Stimulated activated naive CD4-positive, alpha-beta T cell treated with Interleukin-2 at 50 U/mL for 16 hours (primary cell): ENCODE measurements at regions not wholly inside any gene's neighbourhood (a gene's known extent, or its start where the extent isn't known, plus 50 kb on each side); places are given as distances from the start of the nearest gene placed in this dataset.

Experiments
- DNase-seq: peaks from one replicate; lab custom pipeline; 2025; lab: John Stamatoyannopoulos, UW

DNA sequence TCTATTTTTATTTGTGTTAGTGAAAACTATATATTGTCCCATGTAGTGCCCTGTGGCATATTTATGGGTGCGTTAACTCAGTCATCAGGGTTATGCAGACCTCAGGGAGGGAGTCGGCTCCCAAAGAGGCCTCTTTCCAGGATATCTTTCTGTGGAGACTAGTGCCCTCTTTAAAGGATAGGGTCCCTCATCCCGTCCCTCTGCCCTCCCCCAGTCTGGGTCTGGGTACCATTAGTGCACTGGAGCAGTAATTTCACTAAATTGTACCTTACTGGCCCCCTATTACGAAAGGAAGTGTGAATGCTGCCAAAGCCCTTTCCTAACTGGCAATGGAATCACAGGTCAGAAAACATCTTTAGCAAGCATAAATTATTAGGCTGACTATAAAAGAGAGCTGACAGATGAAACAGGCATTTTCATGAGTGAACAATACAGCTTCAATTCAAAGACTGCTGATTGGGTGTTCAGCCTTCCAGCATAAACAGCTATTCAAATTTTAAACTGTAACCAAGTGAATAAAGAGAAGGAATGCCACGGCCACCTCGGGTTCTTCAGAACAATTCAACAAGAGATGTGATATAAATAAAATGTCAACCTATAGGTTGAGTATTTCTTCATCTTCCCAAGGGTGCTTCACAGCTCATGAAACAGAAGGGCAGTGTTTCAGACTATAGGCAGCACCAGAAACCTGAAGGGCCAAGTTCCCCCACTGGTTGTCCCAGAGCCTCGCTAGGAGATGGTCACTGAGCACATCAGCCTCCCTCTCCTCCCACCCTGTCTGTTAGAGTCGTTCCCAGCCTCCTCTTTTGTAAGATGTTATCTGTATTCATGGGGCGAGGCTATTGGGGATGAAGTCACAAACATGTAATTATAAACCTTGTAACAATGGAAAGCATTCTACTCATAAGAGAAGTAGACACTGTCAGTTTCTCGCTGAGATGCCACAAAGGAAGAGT is 318.7 kb downstream of the TMEM161B start:
- no peak for DNase-seq

DNA sequence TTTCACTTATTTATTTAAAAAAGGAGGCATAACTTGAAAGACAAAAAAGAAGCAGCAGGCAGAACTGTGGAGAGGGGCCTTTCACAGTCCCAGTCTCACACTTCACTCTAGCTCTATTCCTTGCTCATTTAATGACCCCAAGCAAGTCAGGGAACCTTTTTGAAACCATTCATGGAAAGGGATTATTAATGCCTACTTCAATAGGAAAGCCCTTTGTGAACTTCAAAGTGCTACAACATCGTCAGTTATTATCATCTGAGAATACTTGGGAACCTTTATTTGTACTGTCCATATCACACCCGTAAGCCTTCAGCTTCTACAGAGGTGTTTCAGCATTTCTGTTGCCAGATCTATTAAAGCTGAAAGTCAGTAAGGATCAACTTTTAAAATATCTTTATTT is 320.2 kb downstream of the TMEM161B start:
- DNase-seq, result no peak

DNA sequence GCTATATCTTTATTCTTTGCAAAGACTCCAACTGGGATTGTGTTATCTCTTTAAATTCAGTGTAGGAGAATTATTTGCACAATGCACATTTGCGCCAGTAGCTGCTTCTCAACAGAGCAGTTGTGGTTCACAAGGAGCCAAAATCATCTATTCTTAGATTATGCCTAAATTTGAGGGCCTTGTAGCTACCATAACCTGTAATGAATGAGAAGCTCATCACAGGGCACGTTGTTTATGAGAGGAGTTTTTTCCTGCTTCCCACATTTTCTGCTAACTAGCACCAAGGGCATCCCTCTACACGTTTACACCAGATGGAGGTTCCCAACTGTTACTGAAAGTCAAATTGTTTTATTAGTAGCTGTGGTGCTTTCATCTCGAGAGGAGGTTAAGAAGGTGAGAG is 322.4 kb downstream of the TMEM161B start:
- no peak for DNase-seq

DNA sequence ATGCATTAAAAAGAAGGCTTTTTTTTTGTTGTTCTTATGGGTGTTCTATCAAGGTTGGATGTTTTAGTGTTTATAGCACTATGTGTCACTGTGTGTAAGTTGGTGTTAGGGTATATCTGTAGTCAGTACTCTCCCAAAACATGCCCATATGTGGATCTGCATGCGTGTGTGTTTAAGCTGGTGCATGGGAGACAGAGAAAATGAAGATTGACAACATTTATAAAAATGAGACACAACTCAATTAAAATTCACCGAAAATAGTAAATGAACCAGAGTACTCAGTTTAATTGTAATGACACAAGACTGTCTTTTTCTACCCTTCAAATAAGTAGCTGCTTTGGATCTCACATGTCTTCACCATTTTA is 323.4 kb downstream of the TMEM161B start:
- DNase-seq, result no peak

DNA sequence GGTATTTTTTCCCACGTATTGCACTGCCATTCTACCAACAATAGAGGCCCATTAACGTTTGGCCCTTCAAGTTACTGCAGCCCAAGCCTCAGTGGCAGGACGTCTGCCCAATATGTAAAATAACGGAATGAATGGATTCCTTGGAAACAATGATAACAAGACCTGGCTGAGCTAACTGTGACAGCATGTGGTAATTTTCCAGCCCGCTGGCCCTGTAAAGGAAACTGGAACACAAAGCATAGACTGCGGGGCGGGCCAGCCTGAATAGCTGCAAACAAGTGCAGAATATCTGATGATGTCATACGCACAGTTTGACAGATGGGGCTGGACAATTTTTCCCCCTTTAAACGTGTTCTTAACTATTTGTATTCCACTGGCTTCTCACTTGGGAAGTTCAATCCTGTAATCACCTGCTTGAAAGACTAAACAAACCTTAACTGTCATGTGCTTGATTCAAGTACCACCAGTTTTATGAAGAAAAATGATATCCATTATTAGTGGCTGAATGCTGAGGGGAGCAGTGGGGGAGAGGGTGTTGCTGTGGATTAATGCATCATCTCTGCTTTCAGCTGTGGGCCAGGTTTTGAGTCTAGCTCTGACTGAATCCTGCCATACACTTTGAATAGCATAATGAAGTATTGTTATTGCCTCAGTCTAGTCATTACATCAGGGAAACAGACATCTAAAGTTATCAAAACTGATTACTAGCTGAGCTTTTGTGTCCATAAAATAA is 323.9 kb downstream of the TMEM161B start:
- DNase-seq, result no peak

DNA sequence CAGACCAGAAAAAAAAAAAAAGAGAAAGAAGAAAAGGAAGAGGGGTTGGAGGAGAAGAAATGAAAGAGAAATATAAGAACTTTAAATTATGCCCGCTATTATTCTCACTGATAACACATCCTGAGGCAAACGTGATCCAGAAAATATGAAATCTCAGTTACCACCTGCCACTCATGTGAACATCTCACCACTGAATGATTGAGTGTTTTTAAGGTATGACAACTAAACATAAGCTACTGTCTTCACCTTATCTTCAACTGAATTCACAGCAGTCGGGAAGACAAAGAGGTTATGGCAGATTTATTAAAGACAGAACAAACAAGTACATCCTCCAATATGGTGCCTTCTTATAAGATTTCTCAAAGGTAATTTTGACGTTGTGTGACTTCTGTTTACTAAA is 327.9 kb downstream of the TMEM161B start:
- no peak for DNase-seq

DNA sequence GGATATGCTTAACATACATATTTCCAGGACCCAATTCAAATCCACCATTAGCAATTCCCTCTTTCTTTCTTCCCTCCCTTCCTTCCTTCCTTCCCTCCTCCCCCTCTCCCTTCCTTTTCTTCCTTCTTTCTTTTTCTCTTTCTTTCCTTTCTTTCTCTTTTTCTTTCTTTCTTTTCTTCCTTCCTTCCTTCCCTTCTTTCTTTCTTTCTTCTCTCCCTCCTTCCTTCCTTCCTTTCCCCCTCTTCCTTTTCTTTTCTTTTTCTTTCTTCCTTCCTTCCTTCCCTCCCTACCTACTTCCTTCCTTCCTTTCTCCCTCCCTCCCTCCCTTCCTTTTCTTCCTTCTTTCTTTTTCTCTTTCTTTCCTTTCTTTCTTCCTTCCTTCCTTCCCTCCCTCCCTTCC is 332.0 kb downstream of the TMEM161B start:
- DNase-seq, result no peak

DNA sequence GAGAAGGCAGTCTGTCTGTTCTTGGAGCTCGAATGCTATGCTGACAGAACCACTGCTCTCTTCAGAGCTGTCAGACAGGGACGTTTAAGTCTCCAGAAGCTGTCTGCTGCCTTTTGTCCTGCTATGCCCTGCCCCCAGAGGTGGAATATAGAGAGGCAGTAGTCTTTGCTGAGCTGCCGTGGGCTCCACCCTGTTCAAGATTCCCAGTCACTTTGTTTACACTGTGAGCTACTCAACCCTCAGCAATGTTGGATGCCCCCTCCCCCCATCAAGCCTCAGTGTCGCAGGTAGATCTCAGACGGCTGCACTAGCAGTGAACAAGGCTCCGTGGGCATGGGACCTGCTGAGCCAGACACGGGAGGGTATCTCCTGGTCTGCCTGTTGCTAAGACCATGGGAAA is 344.2 kb downstream of the TMEM161B start:
- DNase-seq, result no peak

DNA sequence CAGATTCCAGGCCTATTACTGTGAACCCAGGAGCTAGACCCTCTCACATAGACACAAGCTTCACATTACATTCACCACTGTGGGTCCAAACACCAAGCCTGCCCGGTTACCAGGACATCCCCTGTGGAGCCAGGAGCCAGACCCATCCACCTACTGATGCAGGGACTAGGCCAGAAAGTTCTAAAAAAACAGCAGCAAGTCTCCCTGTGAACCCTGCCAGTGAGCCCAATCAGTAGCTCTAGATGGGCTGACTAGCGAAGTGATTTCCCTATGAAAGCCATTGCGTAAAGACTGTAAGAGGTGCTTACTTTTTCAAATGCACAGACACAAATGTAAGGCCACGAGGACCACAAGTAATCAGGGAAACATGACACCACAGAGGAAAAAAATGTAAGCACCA is 352.3 kb downstream of the TMEM161B start:
- DNase-seq, result no peak

DNA sequence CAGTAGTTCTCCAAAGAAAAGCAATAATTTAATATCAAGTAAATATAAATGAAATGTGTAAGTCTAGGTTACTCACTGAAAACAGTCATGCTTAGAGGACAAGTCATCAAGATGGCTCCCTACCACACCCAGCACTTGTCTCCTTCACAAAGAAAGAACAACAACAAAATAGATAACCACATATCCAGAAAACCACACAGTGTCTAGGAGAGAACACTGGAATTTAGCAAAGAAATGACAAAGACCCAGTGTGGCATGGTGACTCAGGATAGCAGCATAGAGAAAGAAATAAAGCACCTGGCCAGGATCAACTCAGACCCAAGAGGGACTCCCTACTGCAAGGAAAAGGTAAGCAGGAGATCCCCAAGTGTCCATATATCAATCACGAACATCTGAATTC is 356.2 kb downstream of the TMEM161B start:
- DNase-seq, result no peak

DNA sequence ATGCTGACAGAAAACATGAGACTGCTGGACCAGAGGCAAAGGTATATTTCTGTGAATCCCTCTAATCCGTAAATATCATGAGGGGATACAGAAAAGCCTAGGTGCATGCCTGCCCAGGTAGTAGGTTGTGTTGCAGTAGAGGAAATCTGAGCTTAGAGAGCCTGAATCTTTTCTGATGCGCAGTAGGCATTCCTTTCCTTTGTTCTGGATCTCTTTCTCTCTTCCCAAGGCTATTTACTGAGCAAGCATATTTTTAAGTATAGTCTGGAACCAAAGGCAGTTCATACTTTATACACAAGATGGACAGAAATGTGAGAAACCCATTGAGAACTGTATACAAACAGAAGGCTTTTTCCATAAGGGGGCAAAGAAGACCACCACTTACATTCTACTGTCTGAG is 359.3 kb downstream of the TMEM161B start:
- no peak for DNase-seq

DNA sequence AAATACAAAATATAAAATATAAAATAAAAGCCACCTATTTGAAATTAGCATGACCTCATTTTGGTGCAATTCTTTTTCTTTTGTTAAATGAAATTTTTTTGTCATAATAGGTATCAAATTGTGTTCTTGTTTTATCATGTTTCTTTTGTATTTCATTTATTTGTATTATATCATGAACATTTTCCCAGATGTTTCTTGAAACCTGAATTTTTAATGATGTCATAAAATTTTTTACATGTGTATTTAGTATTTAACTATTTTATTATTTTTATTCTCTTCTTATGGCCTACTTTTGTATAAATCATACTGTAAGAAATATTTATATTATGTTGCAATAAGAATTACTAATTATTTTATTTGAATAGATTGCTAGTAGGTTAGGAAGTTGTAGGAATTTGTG is 361.7 kb downstream of the TMEM161B start:
- DNase-seq, result no peak

DNA sequence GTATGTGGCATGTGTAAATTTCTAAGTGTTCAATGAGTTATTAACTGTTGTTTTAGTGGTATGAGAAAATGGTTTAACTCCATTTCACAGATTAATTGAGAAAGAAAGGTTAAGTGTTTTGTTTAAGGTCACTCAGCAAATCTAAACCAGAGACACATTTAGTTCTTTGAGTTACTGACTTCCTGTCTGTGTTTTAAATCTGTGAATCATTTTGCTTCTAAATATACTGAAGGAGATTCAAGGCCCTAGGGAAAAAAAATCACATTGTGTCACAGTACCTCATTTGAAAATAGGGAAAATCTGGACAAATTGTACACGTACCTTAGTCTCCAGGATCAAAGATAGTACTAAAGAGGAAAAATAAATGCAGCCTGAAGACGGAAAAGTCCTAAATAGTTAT is 368.2 kb downstream of the TMEM161B start:
- no peak for DNase-seq

DNA sequence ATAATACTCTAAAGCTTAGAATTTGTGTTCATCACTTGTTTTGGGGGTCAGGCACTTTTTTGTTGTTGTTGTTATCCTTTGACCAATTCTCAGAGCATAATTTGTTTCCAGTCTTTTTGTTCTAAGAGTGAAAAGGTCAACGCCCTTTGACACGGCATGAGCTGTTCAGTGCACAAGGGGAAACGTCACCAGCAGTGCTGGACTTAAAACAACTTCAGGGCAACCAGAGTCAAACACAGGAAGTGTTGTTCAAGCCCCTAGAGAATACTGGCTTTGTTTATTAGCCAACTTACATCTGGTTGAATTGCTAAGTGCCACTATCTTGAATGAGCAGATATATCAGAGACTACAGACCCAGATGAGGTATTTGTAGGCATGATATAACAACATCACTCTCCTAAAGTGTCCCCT is 368.9 kb downstream of the TMEM161B start:
- no peak for DNase-seq

DNA sequence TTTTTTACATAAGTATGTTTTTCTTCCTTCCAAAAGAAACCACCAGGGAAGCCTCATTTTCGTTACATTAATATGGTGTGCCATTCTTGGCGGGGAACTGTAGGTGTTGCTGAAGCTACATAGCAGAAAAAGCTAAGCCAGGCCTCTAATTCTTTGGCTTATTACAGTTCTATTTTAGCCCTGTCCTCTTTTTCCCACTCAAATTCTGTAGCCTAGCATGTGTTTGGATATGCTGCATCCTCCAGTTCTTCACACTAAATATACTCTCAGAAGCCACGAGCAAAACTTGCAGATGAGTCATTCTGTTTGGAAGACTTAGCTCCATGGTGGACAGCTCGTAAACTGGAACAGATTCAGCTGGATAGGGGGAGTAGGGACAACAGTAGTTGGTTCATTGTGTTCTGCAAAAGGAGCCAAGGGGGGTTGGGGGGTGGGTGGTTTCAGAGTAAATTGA is 369.4 kb downstream of the TMEM161B start:
- no peak for DNase-seq

DNA sequence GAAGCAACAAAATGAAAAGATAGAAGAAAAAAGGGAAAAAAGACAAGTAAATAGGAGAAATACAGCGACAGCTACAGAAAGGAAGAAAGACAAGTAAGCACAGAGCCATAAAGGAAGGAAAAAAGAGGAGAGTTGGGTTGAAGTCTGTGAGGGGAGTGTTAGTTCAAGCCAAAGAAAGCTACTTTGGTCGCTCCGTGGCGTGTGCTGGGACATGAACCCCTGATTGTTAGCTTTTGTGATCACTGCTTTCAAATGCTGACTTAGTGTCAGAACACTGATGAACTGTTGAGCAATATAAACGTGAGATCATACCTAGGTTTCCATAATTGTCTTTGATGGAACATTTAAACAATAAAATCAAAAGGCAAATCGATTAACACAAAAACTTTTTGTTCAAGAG is 370.1 kb downstream of the TMEM161B start:
- no peak for DNase-seq

DNA sequence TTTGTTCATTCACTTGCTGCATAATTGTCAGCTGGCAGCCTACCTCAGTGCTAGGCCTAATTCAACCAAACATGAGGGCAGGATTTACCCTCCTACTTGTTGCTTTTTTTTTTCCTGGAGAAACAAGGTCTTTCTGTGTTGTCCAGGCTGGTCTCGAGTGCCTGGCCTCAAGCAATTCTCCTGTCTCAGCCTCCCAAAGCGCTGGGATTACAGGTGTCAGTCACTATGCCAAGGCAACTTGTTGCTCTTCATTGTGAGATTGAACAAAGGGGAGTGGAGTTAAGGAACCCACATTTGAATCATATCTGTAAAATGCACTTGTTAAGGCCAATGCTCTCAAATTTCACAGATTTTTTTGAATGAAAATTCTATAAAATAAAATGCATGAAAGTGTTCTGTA is 380.5 kb downstream of the TMEM161B start:
- DNase-seq, result no peak

DNA sequence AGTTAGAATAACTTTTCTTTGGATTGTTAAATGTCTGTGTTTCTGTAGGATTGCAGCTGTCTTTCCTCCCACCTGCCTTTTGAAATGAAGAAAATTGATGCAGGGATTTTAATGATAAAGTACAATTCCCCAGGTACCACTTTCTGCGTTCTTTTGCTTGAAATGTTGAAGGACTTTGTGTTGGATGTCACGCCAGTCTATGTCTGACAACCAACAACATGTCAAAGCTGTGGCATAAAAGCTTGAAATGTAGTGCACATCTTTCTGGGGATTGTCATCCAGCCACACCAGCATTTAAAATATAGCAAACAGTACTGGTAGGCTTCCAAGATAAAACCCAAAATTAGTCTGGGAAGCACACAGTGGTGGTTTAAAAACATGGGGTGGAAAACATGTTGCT is 381.4 kb downstream of the TMEM161B start:
- DNase-seq, result no peak

DNA sequence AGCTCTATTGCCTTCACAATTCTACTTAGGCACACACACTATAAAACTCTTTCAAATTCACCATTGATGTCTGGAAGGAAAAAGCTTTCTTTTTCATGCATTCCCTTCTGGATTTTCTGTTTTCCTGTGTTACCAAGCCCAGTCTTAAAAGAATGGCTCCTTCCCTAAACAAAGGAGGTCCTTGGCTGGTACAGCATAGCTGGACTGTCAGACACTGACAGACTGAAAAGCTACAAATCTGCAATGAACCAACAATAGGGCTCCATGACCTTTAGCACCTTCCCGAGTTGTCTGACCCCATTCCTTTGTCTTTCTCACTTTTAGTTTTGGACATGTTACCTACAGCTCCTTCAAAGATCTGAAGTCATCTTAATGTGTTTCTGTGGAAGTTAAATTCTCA is 382.5 kb downstream of the TMEM161B start:
- no peak for DNase-seq

DNA sequence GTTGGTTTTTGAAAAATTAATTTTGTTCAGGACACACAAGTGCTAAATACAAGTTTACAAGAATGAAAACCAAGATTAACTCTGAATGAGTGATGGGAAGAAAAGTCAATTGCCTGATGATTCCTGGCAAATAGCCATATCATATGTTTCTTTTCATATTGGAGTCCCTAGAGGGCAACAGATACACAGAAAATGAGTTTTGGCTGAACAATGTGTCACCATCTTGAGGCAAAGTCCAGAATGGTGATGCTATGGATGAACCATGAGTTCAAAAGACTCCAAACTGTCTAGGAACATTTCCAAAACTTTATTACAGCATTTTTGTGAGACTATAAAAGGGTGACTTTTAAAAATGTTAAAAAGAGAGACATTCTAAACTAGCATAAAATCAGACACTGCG is 382.9 kb downstream of the TMEM161B start:
- no peak for DNase-seq

DNA sequence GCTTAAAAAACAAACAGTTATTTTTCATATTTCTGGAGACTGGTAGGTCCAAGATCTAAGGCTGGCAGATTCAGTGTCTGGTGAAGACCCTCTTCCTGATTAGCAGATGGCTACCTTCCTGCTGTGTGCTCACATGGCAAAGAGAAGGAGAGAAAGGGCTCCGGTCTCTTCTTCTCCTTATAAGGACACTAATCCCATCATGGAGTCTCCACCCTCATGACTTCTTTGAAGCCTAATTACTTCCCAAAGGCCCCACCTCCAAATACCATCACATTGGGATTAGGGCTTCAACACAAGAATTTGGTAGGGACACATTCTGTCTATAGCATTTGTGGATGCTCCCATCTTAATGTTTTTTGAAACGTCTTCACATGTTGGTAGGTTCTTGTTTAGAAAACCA is 391.1 kb downstream of the TMEM161B start:
- no peak for DNase-seq

DNA sequence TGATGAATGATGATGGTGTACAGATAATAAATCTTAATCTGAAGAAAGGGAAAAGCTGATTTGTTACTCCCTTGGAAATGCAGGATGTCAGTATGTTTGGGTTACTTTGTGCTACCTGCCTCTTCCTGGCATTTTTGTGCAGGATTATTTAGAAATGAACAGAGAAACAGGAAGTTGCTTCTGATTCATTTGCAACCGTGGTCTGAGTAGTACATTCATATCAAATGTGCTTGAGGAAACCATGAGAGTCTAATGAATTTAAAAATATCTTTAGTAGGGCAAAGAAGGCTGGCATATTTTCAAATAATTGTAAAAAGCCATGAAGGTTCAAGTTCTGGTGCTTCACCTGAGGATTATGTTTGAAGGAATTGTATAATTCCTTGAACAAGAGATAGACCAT is 391.6 kb downstream of the TMEM161B start:
- DNase-seq, result no peak

DNA sequence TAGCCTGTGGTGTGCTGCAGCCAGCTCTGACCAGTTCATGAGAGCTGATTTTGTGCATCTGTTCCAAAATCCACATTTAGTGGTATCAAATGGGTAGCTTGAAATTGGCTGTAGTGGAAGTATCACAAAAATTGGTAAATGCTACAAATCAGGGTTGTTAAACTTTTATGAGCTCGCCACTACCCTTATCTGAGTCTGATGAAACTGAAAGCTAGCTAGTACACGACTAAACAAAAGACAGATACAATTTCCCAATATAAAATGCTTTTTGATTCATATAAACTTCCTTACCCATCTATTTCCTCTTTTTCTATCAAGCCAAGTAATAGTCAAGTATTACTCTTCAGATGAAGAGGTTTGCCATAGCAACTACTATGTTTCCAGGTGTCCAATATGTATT is 392.0 kb downstream of the TMEM161B start:
- no peak for DNase-seq
